IMR-90 (cell line): ENCODE measurements at regions not wholly inside any gene's neighbourhood (a gene's known extent, or its start where the extent isn't known, plus 50 kb on each side); places are given as distances from the start of the nearest gene placed in this dataset.

Experiments
- MXI1 ChIP-seq: IDR thresholded peaks from 2 replicates; pipeline ENCODE4 v1.6.1; 2012; ENCODE audit warnings: low read depth, mild to moderate bottlenecking, low read length, moderate library complexity, borderline replicate concordance
- POLR2A ChIP-seq: IDR thresholded peaks from 2 replicates; pipeline ENCODE4 v1.6.1; 2012; ENCODE audit warnings: mild to moderate bottlenecking, low read depth, low read length

DNA sequence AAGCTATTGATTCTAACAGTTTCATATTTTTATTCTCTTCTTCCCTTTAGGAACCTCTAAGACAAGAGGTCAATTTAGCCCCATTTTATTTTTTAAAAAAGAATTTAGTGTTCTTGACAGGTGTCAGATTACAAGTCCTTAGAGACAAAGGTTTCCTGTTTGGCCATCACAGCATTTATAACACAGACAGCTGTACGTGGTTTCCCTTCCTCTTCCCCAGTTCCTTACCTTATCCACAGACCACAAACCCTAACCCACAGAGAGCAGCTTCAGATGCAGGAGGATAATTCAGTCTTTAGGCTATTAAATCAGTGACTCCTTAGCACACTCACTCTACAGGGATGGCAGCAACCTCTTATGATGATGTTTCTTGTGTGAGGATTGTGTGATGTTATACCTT, 1210.1 kb downstream of the DIAPH3 start:
- TF ChIP-seq POLR2A (no peak), MXI1 (no peak)
